SK-N-SH (cell line): ENCODE measurements at regions not wholly inside any gene's neighbourhood (a gene's known extent, or its start where the extent isn't known, plus 50 kb on each side); places are given as distances from the start of the nearest gene placed in this dataset.

Source experiments
- CTCF ChIA-PET: fragments of 300-600, 350-600 bp; formaldehyde crosslinking; extraction: SDS; loops from one replicate; lab custom pipeline; 2021; lab: Yijun Ruan, JAX
- POLR2A ChIA-PET: fragments of 350-600 bp; sonication (Branson Sonifier 250); formaldehyde crosslinking; extraction: SDS; loops from one replicate; lab custom pipeline; 2020; ENCODE audit warnings: antibody characterized with exemption, inconsistent platforms; lab: Yijun Ruan, JAX
- DNase-seq: peaks from one replicate; pipeline ENCODE4 v3.0.0; 2012
- H2AFZ ChIP-seq: fragments of 200-600 bp; sonication (generic); 2 replicates; pipeline ENCODE4 v1.8.1; 2016; ENCODE audit warnings: antibody characterized with exemption, mild to moderate bottlenecking, low read depth
- H3F3A ChIP-seq: fragments of 200-600 bp; sonication (generic); replicated peaks from 2 replicates; pipeline ENCODE3; 2016; ENCODE audit warnings: antibody characterized with exemption, mild to moderate bottlenecking; ENCODE audit not compliant: insufficient read depth
- H3K27ac ChIP-seq, 2 experiments: fragments of 200-500 bp in 1 of 2; fragments of 200-600 bp in 1 of 2; sonication (Bioruptor generic) in 1 of 2; sonication (generic), shearing (Covaris generic) in 1 of 2; 2 replicates each; pipeline versions ENCODE4 v1.5.1 to v1.6.1; 2014 to 2016; ENCODE audit warnings: low read depth in 2 of 2, inconsistent platforms in 1 of 2, low read length in 1 of 2, mild to moderate bottlenecking in 1 of 2, mixed read lengths in 1 of 2
- H3K27me3 ChIP-seq: fragments of 200-600 bp; sonication (generic), shearing (Covaris generic); 2 replicates; pipeline ENCODE4 v1.6.1; 2016; ENCODE audit warnings: mixed run types; ENCODE audit not compliant: insufficient read depth
- H3K36me3 ChIP-seq, 2 experiments: fragments of 200-500 bp in 1 of 2; fragments of 200-600 bp in 1 of 2; sonication (Bioruptor generic) in 1 of 2; sonication (generic) in 1 of 2; replicated peaks in 1 of 2; 2 replicates each; pipeline versions ENCODE3 to v1.5.1; 2014 to 2016; ENCODE audit warnings: low read length in 1 of 2, mild to moderate bottlenecking in 1 of 2; ENCODE audit not compliant: insufficient read depth in 2 of 2, control insufficient read depth in 1 of 2
- H3K4me1 ChIP-seq, 2 experiments: fragments of 200-500 bp in 1 of 2; fragments of 200-600 bp in 1 of 2; sonication (Bioruptor generic) in 1 of 2; sonication (generic), shearing (Covaris generic) in 1 of 2; 2 replicates each; pipeline versions ENCODE4 v1.5.1 to v1.6.1; 2014 to 2016; ENCODE audit warnings: low read depth in 1 of 2, low read length in 1 of 2, mixed run types in 1 of 2; ENCODE audit not compliant: insufficient read depth in 2 of 2, control insufficient read depth in 1 of 2
- H3K4me2 ChIP-seq: fragments of 200-600 bp; sonication (generic), shearing (Covaris generic); 2 replicates; pipeline ENCODE4 v1.6.1; 2017; ENCODE audit warnings: mixed run types
- H3K4me3 ChIP-seq, 2 experiments: fragments of 200-500 bp in 1 of 2; fragments of 200-600 bp in 1 of 2; sonication (Bioruptor generic) in 1 of 2; sonication (generic), shearing (Covaris generic) in 1 of 2; 2 replicates each; pipeline versions ENCODE4 v1.5.1 to v1.8.1; 2014 to 2016; ENCODE audit warnings: low read depth in 2 of 2, inconsistent platforms in 1 of 2, low read length in 1 of 2, mild to moderate bottlenecking in 1 of 2, mixed read lengths in 1 of 2, moderate library complexity in 1 of 2
- H3K79me2 ChIP-seq: fragments of 200-600 bp; sonication (generic); 2 replicates; pipeline ENCODE4 v1.8.1; 2017; ENCODE audit warnings: mild to moderate bottlenecking; ENCODE audit not compliant: insufficient read depth
- H3K9ac ChIP-seq: fragments of 200-600 bp; sonication (generic); 2 replicates; pipeline ENCODE4 v1.6.1; 2017; ENCODE audit warnings: mixed run types
- H3K9me2 ChIP-seq: fragments of 200-600 bp; sonication (generic); 2 replicates; pipeline ENCODE4 v1.6.1; 2017; ENCODE audit warnings: mixed run types
- H3K9me3 ChIP-seq: fragments of 200-600 bp; sonication (generic); 2 replicates; pipeline ENCODE4 v1.6.1; 2017; ENCODE audit warnings: mixed run types, mild to moderate bottlenecking, moderate library complexity
- H4K20me1 ChIP-seq: fragments of 200-600 bp; sonication (generic); 2 replicates; pipeline ENCODE4 v1.6.1; 2017; ENCODE audit warnings: mild to moderate bottlenecking, mixed run types; ENCODE audit not compliant: insufficient read depth
- ELF1 ChIP-seq: IDR thresholded peaks from 2 replicates; pipeline ENCODE4 v1.4.0; 2012
- EZH2phosphoT487 ChIP-seq: fragments of 200-600 bp; sonication (generic); IDR thresholded peaks from 2 replicates; pipeline ENCODE4 v1.6.1; 2017; ENCODE audit warnings: low read depth, mixed run types, mild to moderate bottlenecking, antibody characterized with exemption, moderate library complexity, borderline replicate concordance
- FOSL2 ChIP-seq: IDR thresholded peaks from 2 replicates; pipeline ENCODE4 v1.4.0; 2012; ENCODE audit warnings: low read depth, mild to moderate bottlenecking, moderate library complexity, borderline replicate concordance
- GABPA ChIP-seq: IDR thresholded peaks from 2 replicates; pipeline ENCODE4 v1.4.0; 2012; ENCODE audit warnings: low read depth, mild to moderate bottlenecking
- GATA2 ChIP-seq: sonication (generic); formaldehyde crosslinking; IDR thresholded peaks from 2 replicates; pipeline ENCODE4 v1.5.0; 2020; ENCODE audit warnings: mild to moderate bottlenecking, missing genetic modification reagents
- IRF3 ChIP-seq: fragments of 150-350 bp; IDR thresholded peaks from 2 replicates; pipeline ENCODE4 v1.6.1; 2016; ENCODE audit warnings: mild to moderate bottlenecking, low read depth, low read length
- JUND ChIP-seq: IDR thresholded peaks from 2 replicates; pipeline ENCODE4 v1.4.0; 2012
- MEF2A ChIP-seq: IDR thresholded peaks from 2 replicates; pipeline ENCODE4 v1.4.0; 2012; ENCODE audit warnings: low read depth, borderline replicate concordance
- MXI1 ChIP-seq: IDR thresholded peaks from 2 replicates; pipeline ENCODE4 v1.6.1; 2012; ENCODE audit warnings: mild to moderate bottlenecking, low read depth, low read length, improper control_type of control experiment
- NFIC ChIP-seq: IDR thresholded peaks from 2 replicates; pipeline ENCODE4 v1.4.0; 2012; ENCODE audit warnings: borderline replicate concordance
- REST ChIP-seq: IDR thresholded peaks from 2 replicates; pipeline ENCODE4 v1.6.1; 2012; ENCODE audit warnings: mild to moderate bottlenecking, low read depth, low read length, moderate library complexity
- SIN3A ChIP-seq: IDR thresholded peaks from 2 replicates; pipeline ENCODE4 v1.6.1; 2012; ENCODE audit warnings: low read depth, mild to moderate bottlenecking, low read length, moderate library complexity, borderline replicate concordance
- TAF1 ChIP-seq: IDR thresholded peaks from 2 replicates; pipeline ENCODE4 v1.6.1; 2012; ENCODE audit warnings: low read depth, mild to moderate bottlenecking, low read length, moderate library complexity, borderline replicate concordance
- TCF12 ChIP-seq: IDR thresholded peaks from 2 replicates; pipeline ENCODE4 v1.4.0; 2012
- USF1 ChIP-seq: IDR thresholded peaks from 2 replicates; pipeline ENCODE4 v1.4.0; 2012; ENCODE audit warnings: low read depth, borderline replicate concordance
- YY1 ChIP-seq: IDR thresholded peaks from 2 replicates; pipeline ENCODE4 v1.4.0; 2012; ENCODE audit warnings: low read depth, mild to moderate bottlenecking
- WGBS: methylation state at CpG from one replicate; pipeline ENCODE4 v1.1.6; 2017; ENCODE audit warnings: low lambda C conversion rate; 5-methylcytosine and 5-hydroxymethylcytosine counted together
- TF ChIP-seq, protein P1 (sequence below): IDR thresholded peaks from 2 replicates; pipeline ENCODE4 v1.4.0; 2012; ENCODE audit warnings: low read depth, borderline replicate concordance

- POLR2A ChIA-PET = no interaction called here
- TF ChIP-seq MEF2A (no peak), ELF1 (no peak), SIN3A (no peak), NFIC (no peak), GABPA (no peak), IRF3 (no peak), EZH2phosphoT487 (no peak), YY1 (no peak), TCF12 (no peak), USF1 (no peak), FOSL2 (no peak), JUND (no peak), MXI1 (no peak), REST (no peak), GATA2 (CRISPR knock-in tag) (no peak), TAF1 (no peak)
- TF ChIP-seq, protein P1, sequence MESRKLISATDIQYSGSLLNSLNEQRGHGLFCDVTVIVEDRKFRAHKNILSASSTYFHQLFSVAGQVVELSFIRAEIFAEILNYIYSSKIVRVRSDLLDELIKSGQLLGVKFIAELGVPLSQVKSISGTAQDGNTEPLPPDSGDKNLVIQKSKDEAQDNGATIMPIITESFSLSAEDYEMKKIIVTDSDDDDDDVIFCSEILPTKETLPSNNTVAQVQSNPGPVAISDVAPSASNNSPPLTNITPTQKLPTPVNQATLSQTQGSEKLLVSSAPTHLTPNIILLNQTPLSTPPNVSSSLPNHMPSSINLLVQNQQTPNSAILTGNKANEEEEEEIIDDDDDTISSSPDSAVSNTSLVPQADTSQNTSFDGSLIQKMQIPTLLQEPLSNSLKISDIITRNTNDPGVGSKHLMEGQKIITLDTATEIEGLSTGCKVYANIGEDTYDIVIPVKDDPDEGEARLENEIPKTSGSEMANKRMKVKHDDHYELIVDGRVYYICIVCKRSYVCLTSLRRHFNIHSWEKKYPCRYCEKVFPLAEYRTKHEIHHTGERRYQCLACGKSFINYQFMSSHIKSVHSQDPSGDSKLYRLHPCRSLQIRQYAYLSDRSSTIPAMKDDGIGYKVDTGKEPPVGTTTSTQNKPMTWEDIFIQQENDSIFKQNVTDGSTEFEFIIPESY = no peak
- TF ChIP-seq, all 33 proteins: peak for 0
- Histone ChIP-seq H3K4me2 (no peak overlapping the region), H3K36me3 (no peaks in the 10 kb centered on the region), H3K27me3 (no peaks in the 10 kb centered on the region), H2AFZ (no peak overlapping the region), H3K79me2 (no peaks in the 10 kb centered on the region), H3K9ac (no peak overlapping the region), H3K4me1 (peaks cover 5 to 11% of the 10 kb centered on the region in 2 experiments; a peak in 2 of 4 replicates), H3K4me3 (no peak overlapping the region), H3F3A (peaks cover 6% of the 10 kb centered on the region), H4K20me1 (no peaks in the 10 kb centered on the region), H3K9me3 (no peaks in the 10 kb centered on the region), H3K27ac (no peak overlapping the region), H3K9me2 (no peaks in the 10 kb centered on the region)
- no peak for DNase-seq
- WGBS = 78% methylated on average over 3 of the region's 3 CpGs
- CTCF ChIA-PET = no interaction called here
Measured at GRCh38 chr17:36854982-36855381, 82.3 kb upstream of the LHX1 start.
